Stomach (tissue), 8 donors: ENCODE measurements at regions not wholly inside any gene's neighbourhood (a gene's known extent, or its start where the extent isn't known, plus 50 kb on each side); places are given as distances from the start of the nearest gene placed in this dataset.

Experiments
- DNase-seq, 2 donors: peaks; one replicate each; pipeline versions ENCODE4 v3.0.0 to v3.0.0-alpha.2; 2013 to 2019
- H3K27ac ChIP-seq, 5 donors: fragments of 200-600 bp in 4 of 5; sonication (generic) in 4 of 5; one replicate each; pipeline ENCODE4 v1.5.1; 2013 to 2019; ENCODE audit warnings: mild to moderate bottlenecking in 1 of 5, moderate library complexity in 1 of 5
- H3K27me3 ChIP-seq, 3 donors: fragments of 200-600 bp; sonication (generic); one replicate each; pipeline ENCODE4 v1.5.1; 2017 to 2019; ENCODE audit warnings: mixed run types in 1 of 3
- H3K36me3 ChIP-seq, 4 donors: fragments of 200-600 bp; sonication (generic); 1 replicate in 3 of 4; 2 replicates in 1 of 4; pipeline ENCODE4 v1.5.1; 2016 to 2019
- H3K4me1 ChIP-seq, 4 donors: fragments of 200-600 bp; sonication (generic); one replicate each; pipeline ENCODE4 v1.5.1; 2016 to 2019
- H3K4me3 ChIP-seq, 4 donors: fragments of 200-600 bp; sonication (generic) in 3 of 4; one replicate each; pipeline ENCODE4 v1.5.1; 2016 to 2019; ENCODE audit warnings: mild to moderate bottlenecking in 1 of 4
- H3K9me3 ChIP-seq, 4 donors: fragments of 200-600 bp; sonication (generic); one replicate each; pipeline ENCODE4 v1.5.1; 2016 to 2019
- EP300 ChIP-seq: sonication (generic); formaldehyde crosslinking; IDR thresholded peaks from one replicate; pipeline ENCODE4 v1.6.1; 2017; ENCODE audit warnings: antibody characterized with exemption
- POLR2A ChIP-seq, 4 donors: fragments of 450-650 bp; IDR thresholded peaks; one replicate each; pipeline ENCODE4 v1.6.1; 2016; ENCODE audit warnings: antibody characterized with exemption in 4 of 4, control low read depth in 2 of 4, mild to moderate bottlenecking in 1 of 4, moderate library complexity in 1 of 4
- POLR2AphosphoS5 ChIP-seq, 3 donors: sonication (generic); formaldehyde crosslinking; IDR thresholded peaks; one replicate each; pipeline ENCODE4 v1.6.1; 2016; ENCODE audit warnings: antibody characterized with exemption in 3 of 3
- WGBS, 5 donors: extraction: QIAGEN DNeasy Blood & Tissue Kit in 3 of 5; methylation state at CpG; one replicate each; pipeline versions ENCODE4 v1.1.5 to v1.1.7; 2013 to 2018; 5-methylcytosine and 5-hydroxymethylcytosine counted together
- intact Hi-C: fragments of 100-400 bp; cut with DNase I; formaldehyde crosslinking; loops from one replicate; pipeline ENCODE4 v1.15.1; 2023; ENCODE audit warnings: low total_unique reads
- TF ChIP-seq, protein P1 (sequence below), 7 experiments: fragments of 450-650 bp in 4 of 7; fragments of 200-600 bp in 3 of 7; sonication (generic) in 3 of 7; IDR thresholded peaks; one replicate each; pipeline ENCODE4 v1.5.1; 2016 to 2019; ENCODE audit warnings: antibody characterized with exemption in 7 of 7, control low read depth in 2 of 7, mild to moderate bottlenecking in 1 of 7
- donor health status: healthy with polysubstance abuse.
- donor health status: Bipolar disorder and iron deficiency.
- donor health status: healthy.

- Histone ChIP-seq H3K9me3 (no peaks in the 10 kb centered on the region), H3K4me1 (no peaks in the 10 kb centered on the region), H3K27me3 (no peaks in the 10 kb centered on the region), H3K36me3 (no peaks in the 10 kb centered on the region), H3K4me3 (no peak overlapping the region), H3K27ac (no peak overlapping the region)
- intact Hi-C loops, result no loop called here
- TF ChIP-seq EP300, result no peak
- TF ChIP-seq POLR2A (IDR thresholded peaks at IDR 0.05), result no peak
- TF ChIP-seq, protein P1, sequence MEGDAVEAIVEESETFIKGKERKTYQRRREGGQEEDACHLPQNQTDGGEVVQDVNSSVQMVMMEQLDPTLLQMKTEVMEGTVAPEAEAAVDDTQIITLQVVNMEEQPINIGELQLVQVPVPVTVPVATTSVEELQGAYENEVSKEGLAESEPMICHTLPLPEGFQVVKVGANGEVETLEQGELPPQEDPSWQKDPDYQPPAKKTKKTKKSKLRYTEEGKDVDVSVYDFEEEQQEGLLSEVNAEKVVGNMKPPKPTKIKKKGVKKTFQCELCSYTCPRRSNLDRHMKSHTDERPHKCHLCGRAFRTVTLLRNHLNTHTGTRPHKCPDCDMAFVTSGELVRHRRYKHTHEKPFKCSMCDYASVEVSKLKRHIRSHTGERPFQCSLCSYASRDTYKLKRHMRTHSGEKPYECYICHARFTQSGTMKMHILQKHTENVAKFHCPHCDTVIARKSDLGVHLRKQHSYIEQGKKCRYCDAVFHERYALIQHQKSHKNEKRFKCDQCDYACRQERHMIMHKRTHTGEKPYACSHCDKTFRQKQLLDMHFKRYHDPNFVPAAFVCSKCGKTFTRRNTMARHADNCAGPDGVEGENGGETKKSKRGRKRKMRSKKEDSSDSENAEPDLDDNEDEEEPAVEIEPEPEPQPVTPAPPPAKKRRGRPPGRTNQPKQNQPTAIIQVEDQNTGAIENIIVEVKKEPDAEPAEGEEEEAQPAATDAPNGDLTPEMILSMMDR (IDR thresholded peaks at IDR 0.05), result no peak
- TF ChIP-seq POLR2AphosphoS5 (IDR thresholded peaks at IDR 0.05), result no peak
- 49 to 59% (median 52%) methylated on average over 3 of the region's 3 CpGs for WGBS, 5 donors
- DNase-seq, result no peak
These were observed 305.1 kb upstream of the KCNH8 start for GRCh38 chr3:18843188-18843587.

DNA sequence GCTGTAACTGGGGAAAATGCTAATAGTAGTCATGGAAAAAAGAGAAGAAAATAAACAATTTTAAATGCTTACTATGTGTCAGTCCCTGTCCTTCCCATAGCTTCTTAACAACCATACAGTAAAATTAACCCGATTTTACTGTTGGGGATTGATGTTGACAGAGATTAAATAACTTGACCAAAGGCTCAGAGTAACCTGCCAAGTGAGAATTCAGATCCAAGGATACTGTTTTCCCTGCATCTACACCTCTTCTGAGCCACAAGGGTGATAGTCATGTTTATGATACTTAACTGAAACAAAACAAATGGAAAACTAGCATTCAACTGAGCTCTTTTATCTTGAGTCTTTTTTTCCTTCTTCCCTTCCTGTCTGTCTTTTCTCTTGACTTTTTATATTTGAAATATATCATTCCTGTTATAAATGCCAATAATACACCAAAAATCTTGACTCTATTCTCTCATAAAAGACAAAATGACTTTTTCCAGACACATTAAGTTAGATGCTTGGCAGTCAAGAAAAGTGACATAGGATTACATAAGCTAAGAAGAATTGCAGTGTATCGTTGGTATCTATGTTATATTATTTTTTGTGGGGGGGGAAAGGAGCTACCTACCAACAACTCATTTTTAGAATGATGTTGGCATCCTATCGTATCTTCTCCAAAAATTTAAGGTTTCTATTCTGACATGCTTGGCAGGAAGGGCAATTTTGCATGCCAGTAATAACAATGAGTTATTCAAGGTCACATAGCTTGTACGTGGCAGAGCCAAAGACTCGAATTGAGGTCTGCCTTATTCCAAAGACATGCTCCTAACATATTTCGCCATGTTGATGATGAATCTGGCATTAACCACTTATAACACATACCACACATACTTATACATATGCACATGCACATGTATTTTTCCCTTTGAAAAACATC lies 306.6 kb upstream of the KCNH8 start:
- H3K36me3 ChIP-seq, result no peaks in the 10 kb centered on the region
- WGBS, 5 donors, result 51 to 73% (median 71%) methylated on average over 6 of the region's 6 CpGs
- no peaks in the 10 kb centered on the region for H3K27me3 ChIP-seq
- intact Hi-C loops, result no loop called here
- no peak for DNase-seq
- no peaks in the 10 kb centered on the region for H3K4me1 ChIP-seq
- H3K9me3 ChIP-seq, result no peaks in the 10 kb centered on the region
- H3K4me3 ChIP-seq, result no peak overlapping the region
- TF ChIP-seq, protein P1 (IDR thresholded peaks at IDR 0.05), result no peak
- TF ChIP-seq EP300 (no peak), POLR2AphosphoS5 (IDR thresholded peaks at IDR 0.05) (no peak)
- no peak overlapping the region for H3K27ac ChIP-seq

DNA sequence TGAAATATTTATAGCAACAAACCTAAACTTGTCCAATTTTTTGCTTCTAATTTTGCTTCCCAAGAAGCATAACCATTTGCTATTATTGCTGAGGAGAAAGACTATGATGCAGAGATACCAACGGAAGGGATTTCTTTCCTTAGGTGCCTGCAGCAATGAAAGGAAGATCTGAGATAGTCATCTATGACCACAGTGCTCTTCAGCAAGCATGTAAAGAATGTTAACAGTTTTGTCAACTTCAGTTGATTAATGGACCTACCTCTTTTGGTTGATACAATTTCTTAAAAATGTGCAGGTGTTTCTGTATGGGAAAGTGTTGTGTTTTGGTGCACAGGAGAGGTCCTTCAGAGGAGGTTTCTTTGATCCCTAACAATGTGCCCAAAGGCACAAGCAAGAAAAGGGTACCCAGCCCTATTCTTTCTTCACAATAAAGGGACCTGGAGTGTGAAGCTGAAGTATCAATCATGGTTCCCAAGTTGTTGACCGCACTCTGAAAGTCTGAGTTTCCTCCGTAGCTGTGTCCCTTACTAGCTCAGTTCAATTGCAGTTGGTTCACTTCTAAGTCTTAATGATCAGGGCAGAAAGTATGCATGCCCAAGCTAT lies 307.7 kb upstream of the KCNH8 start:
- Histone ChIP-seq H3K4me3 (no peak overlapping the region), H3K9me3 (no peaks in the 10 kb centered on the region), H3K36me3 (no peaks in the 10 kb centered on the region), H3K4me1 (no peaks in the 10 kb centered on the region), H3K27me3 (no peaks in the 10 kb centered on the region), H3K27ac (no peak overlapping the region)
- intact Hi-C loops, result no loop called here
- 86 to 89% (median 86%) methylated on average over 3 of the region's 3 CpGs for WGBS, 5 donors
- no peak for DNase-seq
- TF ChIP-seq, protein P1 (IDR thresholded peaks at IDR 0.05), result no peak
- TF ChIP-seq POLR2A (IDR thresholded peaks at IDR 0.05) (no peak), EP300 (no peak), POLR2AphosphoS5 (IDR thresholded peaks at IDR 0.05) (no peak)

DNA sequence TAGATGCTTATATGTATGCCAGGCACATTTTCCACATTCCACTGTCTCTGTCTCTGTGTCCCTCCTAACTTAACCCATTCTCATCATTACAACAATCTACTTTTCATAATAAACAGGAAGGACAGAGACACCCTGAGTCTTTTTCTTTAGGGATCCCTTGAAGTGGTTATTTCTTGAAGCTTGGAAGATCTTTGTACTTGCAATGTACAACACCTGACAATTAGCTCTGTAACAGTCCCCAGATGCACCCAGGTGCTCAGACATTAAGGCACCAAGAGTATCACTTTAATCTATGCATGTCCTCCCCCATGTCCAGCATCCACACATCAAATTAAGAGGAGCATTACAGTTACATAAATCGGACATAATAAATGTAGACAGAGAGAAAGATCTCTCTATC lies 309.6 kb upstream of the KCNH8 start:
- DNase-seq, result no peak
- no peaks in the 10 kb centered on the region for H3K4me1 ChIP-seq
- no peaks in the 10 kb centered on the region for H3K9me3 ChIP-seq
- no peak overlapping the region for H3K27ac ChIP-seq
- H3K36me3 ChIP-seq, result no peaks in the 10 kb centered on the region
- intact Hi-C loops, result no loop called here
- TF ChIP-seq POLR2AphosphoS5 (IDR thresholded peaks at IDR 0.05) (no peak), EP300 (no peak), POLR2A (IDR thresholded peaks at IDR 0.05) (no peak)
- TF ChIP-seq, protein P1 (IDR thresholded peaks at IDR 0.05), result no peak
- 63 to 93% (median 76%) methylated on average over 1 of the region's 1 CpG for WGBS, 5 donors
- H3K27me3 ChIP-seq, result no peaks in the 10 kb centered on the region
- no peak overlapping the region for H3K4me3 ChIP-seq
